ENCODE measurements at regions not wholly inside any gene's neighbourhood (a gene's known extent, or its start where the extent isn't known, plus 50 kb on each side); places are given as distances from the start of the nearest gene placed in this dataset.

GRCh38 chr13:54449922-54450321 is 1421.3 kb downstream of the OLFM4 start:
- peak in 1 of 3 experiments; percentile 45; a peak in 2 of 4 replicates for TF ChIP-seq CTCF (IDR thresholded peaks at IDR 0.05; ENCODE audit: control extremely low read depth in 1 of 3, insufficient read depth in 1 of 3, low read depth in 1 of 3, low read length in 3 of 3)
- TF ChIP-seq JUND (IDR thresholded peaks at IDR 0.05; ENCODE audit: low read length), result no peak
- no peak for TF ChIP-seq EZH2 (IDR thresholded peaks at IDR 0.05; ENCODE audit: low read depth, low read length, severe bottlenecking)
- no peak for TF ChIP-seq RXRA (IDR thresholded peaks at IDR 0.05; ENCODE audit: insufficient read depth, low read depth, low read length)
- no peak for TF ChIP-seq CBX8 (IDR thresholded peaks at IDR 0.05; ENCODE audit: borderline replicate concordance, low read depth, low read length)
- no peak for TF ChIP-seq POLR2A (IDR thresholded peaks at IDR 0.05; ENCODE audit: control extremely low read depth in 1 of 2, low read depth in 2 of 2, low read length in 2 of 2)
- TF ChIP-seq SUZ12 (IDR thresholded peaks at IDR 0.05; ENCODE audit: low read length), result no peak
- TF ChIP-seq RFX5 (IDR thresholded peaks at IDR 0.05; ENCODE audit: borderline replicate concordance, low read depth, low read length), result no peak

All from H1 (cell line).